ENCODE measurements at regions not wholly inside any gene's neighbourhood (a gene's known extent, or its start where the extent isn't known, plus 50 kb on each side); places are given as distances from the start of the nearest gene placed in this dataset.

GRCh38 chr11:104476898-104477297 is 313.0 kb upstream of the PDGFD start:
- Histone ChIP-seq H3K9me3 (ENCODE audit: insufficient read depth in 2 of 2, low read depth in 1 of 2, low read length in 1 of 2) (no peaks in the 10 kb centered on the region), H4K91ac (replicated peaks; ENCODE audit: insufficient read length, low read length) (no peak overlapping the region), H3K4me3 (ENCODE audit: extremely low read depth in 1 of 4, insufficient read depth in 2 of 4, low read depth in 3 of 4, low read length in 4 of 4) (no peak overlapping the region), H4K8ac (ENCODE audit: extremely low read depth, insufficient read depth, low read length) (no peak overlapping the region), H3K4me2 (ENCODE audit: insufficient read depth in 1 of 2, low read depth in 2 of 2, low read length in 2 of 2) (no peak overlapping the region), H3K18ac (ENCODE audit: extremely low read depth, low read length) (no peak overlapping the region), H2BK12ac (ENCODE audit: low read depth, low read length) (no peak overlapping the region), H2BK15ac (ENCODE audit: low read length) (no peak overlapping the region), H3K27ac (ENCODE audit: low read depth, low read length) (no peak overlapping the region), H3K23me2 (ENCODE audit: low read depth, low read length) (no peaks in the 10 kb centered on the region), H3K23ac (ENCODE audit: insufficient read length) (no peak overlapping the region), H4K20me1 (replicated peaks in 1 of 2; ENCODE audit: control insufficient read depth in 1 of 2, insufficient read depth in 2 of 2, low read length in 2 of 2) (no peaks in the 10 kb centered on the region), H2BK5ac (ENCODE audit: low read depth, low read length) (no peak overlapping the region), H2AFZ (ENCODE audit: low read length) (no peak overlapping the region), H2BK20ac (ENCODE audit: low read length) (no peak overlapping the region), H3K4me1 (replicated peaks in 1 of 4; ENCODE audit: control insufficient read depth in 3 of 4, insufficient read depth in 4 of 4, low read length in 3 of 4) (no peaks in the 10 kb centered on the region), H3K56ac (replicated peaks; ENCODE audit: insufficient read length, low read depth, low read length) (no peak overlapping the region), H4K5ac (ENCODE audit: insufficient read length, low read depth, low read length) (no peak overlapping the region), H3K9ac (replicated peaks in 1 of 4; ENCODE audit: extremely low read depth in 1 of 4, low read depth in 3 of 4, low read length in 3 of 4) (no peak overlapping the region), H3K36me3 (ENCODE audit: control insufficient read depth in 2 of 4, insufficient read depth in 4 of 4, low read length in 3 of 4) (no peaks in the 10 kb centered on the region), H2AK5ac (ENCODE audit: low read depth, low read length) (no peak overlapping the region), H3K14ac (ENCODE audit: insufficient read length) (no peak overlapping the region), H3K79me2 (ENCODE audit: control insufficient read depth in 1 of 2, insufficient read depth in 2 of 2, low read length in 2 of 2) (no peaks in the 10 kb centered on the region), H3K4ac (replicated peaks; ENCODE audit: insufficient read length, low read depth, low read length) (no peak overlapping the region), H3K79me1 (ENCODE audit: low read depth, low read length) (no peaks in the 10 kb centered on the region), H3K27me3 (replicated peaks in 1 of 4; ENCODE audit: control insufficient read depth in 3 of 4, extremely low read depth in 1 of 4, insufficient read depth in 3 of 4, low read length in 3 of 4) (no peaks in the 10 kb centered on the region), H2BK120ac (replicated peaks; ENCODE audit: low read depth, low read length) (no peak overlapping the region)
- no peak for DNase-seq (ENCODE audit: low read depth in 1 of 2, low spot score in 2 of 2)
- ChIA-PET CTCF (ENCODE audit: partially characterized antibody) (no interaction called here), POLR2A (ENCODE audit: partially characterized antibody) (no interaction called here)
- 91% methylated on average over 2 of the region's 2 CpGs; no CpG with 5 or more reads in 1 of the 2 experiments for WGBS, 2 experiments (ENCODE audit: extremely low coverage in 1 of 2, insufficient coverage in 1 of 2, insufficient read length in 1 of 2, insufficient replicate concordance in 2 of 2, low coverage in 1 of 2, low lambda C conversion rate in 2 of 2, missing lambda C conversion rate in 1 of 2)
- no peak for FAIRE-seq
- TF ChIP-seq CTBP2 (IDR thresholded peaks at IDR 0.05; ENCODE audit: borderline replicate concordance, insufficient read depth, insufficient read length, low read length) (no peak), EGR1 (IDR thresholded peaks at IDR 0.05; ENCODE audit: borderline replicate concordance, low read depth, low read length) (no peak), NANOG (IDR thresholded peaks at IDR 0.05; ENCODE audit: insufficient read depth, low read depth, low read length, poor library complexity, severe bottlenecking) (no peak), KDM1A (IDR thresholded peaks at IDR 0.05; ENCODE audit: borderline replicate concordance, low read length) (no peak), KDM4A (IDR thresholded peaks at IDR 0.05; ENCODE audit: low read depth, low read length, severe bottlenecking) (no peak), RXRA (IDR thresholded peaks at IDR 0.05; ENCODE audit: insufficient read depth, low read depth, low read length) (no peak)

Data from H1 (cell line).